Fibroblast of skin of scalp (primary cell): ENCODE measurements at regions not wholly inside any gene's neighbourhood (a gene's known extent, or its start where the extent isn't known, plus 50 kb on each side); places are given as distances from the start of the nearest gene placed in this dataset.
A peak's percentile ranks its signal among the peaks of the same experiment; 100 is the strongest.

Experiments
- DNase-seq: peaks from one replicate; pipeline ENCODE4 v3.0.0-alpha.2; 2013

- DNase-seq = peak; percentile 25
Measured at GRCh38 chr1:57474137-57474750, 50.4 kb upstream of the DAB1 start.
